HL-60/S4 treated with retinoic acid at 250 ng/mL for 4 days and 3 days (cell line): ENCODE measurements at regions not wholly inside any gene's neighbourhood (a gene's known extent, or its start where the extent isn't known, plus 50 kb on each side); places are given as distances from the start of the nearest gene placed in this dataset.
"Not testable (repeated sequence)": the region's sequence is repeated elsewhere in the genome, so short reads cannot be mapped to it uniquely, and the experiment has no call there.

Source experiments
- in situ Hi-C: fragments of 300-500 bp; cut with MboI; formaldehyde crosslinking; loops from 2 replicates; pipeline ENCODE4 v1.7.0; 2022; ENCODE audit warnings: low sequenced_read_pairs

DNA sequence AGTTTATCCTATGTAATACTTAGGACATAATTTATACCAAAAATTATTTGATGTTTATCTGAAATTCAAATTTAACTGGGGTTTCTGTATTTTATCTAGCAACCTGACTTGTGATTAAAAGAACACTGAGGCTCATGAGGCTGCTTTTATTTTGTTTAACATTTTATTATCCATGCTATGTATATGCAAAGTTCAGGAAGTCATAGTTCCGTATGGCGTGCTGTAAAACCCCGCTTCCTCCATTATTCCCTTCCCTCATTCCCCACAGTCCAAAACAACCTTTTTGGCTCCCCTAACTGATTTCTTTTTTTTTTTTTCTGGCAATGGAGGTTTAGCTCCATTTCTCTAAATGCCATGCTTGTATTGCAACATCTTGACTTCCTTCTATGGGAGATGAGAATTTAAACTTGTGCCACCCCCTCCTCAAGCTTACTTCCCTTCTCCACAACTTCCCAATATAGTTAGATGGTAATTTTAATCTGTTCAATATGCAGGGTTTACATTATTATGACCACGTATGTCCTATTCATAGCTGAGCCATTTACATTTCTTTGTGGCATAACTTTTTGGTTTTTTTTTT lies 138.0 kb upstream of the DNAH14 start:
- in situ Hi-C loops = no loop called here

DNA sequence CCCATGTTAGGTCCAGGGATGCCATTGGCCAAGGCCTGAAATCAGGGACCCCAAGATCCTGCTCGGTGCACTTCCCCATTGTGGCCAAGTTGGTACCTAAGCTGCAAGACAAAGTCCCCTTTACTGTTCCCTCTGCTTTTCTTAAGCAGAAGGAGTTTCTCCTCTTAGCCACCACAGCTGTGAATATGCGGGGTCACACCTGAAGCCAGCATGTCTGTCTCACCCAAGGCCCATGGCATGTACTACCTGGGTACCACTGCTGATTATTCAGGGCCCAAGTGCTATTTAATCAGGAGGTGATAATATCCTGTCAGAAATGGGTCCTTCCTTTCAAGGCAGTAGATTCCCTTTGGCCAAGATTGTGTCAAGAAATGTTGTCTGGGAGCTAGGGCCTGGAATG lies 133.9 kb upstream of the DNAH14 start:
- in situ Hi-C loops = no loop called here

DNA sequence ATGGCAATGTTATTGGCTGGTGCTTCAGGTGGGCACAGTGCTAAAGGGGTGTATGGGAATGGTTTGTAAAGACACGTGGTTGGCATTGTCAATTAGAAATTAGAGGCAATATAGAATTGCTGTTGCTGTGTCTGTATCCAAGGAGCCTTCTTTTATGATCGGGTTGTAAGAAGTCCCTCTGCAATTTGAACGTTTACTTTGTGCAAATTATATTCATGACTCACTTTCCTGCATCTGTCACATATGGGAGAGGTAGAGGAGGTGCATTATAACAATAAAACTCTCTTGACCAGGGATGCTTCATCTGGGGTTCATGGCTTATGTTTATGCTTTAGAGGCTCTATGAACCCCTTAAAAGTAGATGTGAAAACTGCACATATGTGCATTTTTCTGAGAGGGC lies 130.4 kb upstream of the DNAH14 start:
- in situ Hi-C loops = no loop called here

DNA sequence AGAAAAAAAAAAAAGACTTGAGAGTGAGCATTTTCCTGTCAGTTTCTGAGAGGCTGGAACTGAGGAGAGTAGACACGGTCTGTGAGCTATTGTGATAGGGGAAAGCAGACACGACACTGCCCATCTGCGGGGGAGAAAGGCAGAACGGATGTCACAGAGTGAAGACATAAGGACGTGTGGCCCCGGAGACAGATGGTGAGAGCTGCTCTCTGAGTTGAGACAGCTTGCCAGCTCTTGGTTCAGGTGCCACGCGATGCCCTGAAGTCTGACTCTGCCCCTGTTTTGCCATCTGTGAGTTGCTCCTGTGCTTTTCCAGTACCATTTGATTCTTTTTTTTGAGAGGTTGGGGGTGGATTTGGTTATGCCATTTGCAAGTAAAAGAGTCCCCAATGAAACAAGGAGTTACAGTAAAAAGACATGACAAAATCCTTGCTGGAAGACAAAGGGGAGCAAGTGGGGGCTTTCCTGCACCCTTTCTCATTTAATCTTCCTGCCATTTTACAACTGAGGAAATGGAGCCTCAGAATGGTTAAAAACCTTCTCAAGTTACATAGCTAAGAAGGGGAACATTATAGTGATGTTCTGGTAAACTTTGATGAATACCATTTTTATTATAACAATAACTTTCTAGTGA lies 128.9 kb upstream of the DNAH14 start:
- in situ Hi-C loops = no loop called here

DNA sequence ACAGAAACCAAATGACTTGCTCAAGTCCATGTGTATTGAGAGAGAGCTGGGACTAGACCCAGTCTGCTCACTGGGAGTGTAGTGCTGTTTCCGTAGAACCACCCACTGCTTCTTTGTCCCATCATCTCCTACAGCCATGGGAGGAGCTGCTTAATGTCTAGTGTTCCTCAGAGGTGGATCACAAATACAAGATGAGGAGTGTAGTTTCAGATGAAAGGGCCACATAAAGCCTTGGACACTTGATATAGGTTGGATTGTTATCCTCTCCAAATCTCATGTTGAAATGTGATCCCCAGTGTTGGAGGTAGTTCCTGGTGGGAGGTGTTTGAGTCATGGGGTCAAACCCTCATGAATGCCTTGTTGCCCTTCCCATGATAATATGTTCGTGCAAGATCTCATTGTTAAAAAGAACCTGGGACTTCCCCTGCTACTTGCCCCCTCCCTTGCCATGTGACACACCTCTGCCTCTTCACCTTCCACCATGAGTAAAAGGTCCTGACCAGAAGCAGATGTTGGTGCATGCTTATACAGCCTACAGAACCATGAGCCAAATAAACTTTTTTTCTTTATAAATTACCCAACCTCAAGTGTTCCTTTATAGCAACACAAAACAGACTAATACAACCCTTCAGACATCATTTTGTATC lies 127.5 kb upstream of the DNAH14 start:
- in situ Hi-C loops = no loop called here

DNA sequence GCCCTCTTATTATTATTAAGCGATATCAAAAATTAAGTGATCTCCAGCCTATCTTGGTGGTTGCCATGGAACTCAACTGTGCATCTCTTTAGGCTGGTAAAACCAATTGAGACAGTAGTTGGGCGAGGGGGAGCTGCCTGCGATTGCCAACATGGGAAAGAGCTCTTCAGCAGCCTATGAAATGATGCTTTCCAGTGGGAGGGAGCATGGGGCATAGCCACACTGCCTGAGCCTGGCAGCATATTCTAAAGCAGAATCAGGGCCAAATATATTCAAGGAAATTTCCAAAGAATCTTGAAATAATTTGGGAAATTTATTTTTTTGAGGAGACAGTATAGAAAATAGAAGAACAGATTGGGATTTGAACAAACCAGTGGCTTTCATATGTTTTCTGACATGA lies 126.9 kb upstream of the DNAH14 start:
- in situ Hi-C loops = no loop called here

DNA sequence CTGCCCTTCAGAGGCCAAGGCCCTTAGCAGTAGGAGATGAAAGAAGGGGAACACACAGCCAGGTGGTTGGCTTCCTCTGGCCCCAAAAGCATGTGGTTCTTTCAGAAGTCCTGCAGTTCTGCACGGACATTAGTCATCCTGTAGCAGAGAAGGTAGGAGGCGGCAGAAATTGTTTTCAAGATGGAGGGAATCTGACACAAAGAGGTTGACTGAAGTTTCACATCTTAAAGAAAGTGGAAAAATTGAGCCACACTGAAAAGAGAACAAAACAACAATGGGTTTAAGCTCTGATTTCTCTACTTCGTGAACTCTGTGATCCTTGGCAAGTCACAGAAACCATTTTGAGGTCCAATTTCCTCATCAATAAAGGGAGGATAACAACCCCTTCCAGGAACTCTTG lies 125.3 kb upstream of the DNAH14 start:
- in situ Hi-C loops = no loop called here

DNA sequence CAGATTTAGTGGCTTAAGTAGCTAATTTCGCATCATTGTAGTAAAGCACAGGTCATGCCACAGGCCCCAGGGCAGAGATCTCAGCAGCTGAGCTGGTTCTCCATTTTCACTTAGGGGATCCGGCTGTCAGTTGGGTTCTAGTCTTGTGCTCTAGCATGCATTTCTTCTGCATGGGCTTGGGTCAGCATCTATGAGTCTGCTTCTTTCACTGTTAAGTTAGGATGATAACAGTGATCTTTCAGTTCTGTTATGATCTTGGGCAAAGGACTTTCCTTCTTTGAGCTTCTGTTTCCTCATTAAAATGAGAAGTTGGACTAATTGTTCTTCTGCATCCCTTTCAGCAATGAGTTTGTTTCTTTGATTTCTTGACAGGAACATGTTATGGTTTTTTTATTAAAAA lies 123.6 kb upstream of the DNAH14 start:
- in situ Hi-C loops = no loop called here

DNA sequence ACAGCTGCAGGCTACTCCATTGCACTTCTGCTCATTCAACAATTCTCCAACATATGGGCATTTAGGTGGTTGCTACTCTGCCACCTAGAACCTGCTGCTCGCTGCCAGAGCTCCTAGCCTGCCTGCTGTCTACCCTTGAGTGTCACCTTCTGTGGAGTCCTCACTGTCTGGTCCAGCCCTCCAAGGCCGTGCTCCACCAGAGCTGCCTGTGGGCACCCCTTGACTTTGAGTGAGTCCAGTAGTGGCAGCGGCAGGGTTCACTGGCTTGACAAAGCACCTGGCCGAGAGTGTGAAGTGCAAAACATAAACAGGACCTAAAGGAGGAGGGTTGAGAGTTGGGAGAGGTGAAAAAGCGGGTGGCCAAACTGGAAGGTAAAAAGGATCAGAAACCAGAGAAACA lies 120.3 kb upstream of the DNAH14 start:
- in situ Hi-C loops = no loop called here

DNA sequence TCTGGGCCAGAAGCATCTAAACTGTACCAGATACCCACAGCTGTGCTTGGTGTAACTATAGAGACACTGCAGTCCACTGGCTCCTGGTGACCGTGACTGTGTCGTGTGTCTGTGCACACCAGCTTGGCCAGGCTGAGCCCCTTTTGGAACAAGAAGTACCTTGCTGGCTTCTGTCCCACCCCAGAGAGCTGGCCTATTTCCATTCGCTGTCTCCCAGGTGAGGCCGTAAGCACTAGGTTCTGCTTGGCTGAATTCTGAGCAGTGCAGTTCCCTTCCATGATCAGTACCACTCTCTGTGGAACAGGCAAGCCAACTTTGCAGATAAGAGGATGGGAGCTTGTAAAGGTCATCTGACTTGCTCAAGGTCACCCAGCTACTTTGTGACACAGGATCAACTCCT lies 119.9 kb upstream of the DNAH14 start:
- in situ Hi-C loops = no loop called here

DNA sequence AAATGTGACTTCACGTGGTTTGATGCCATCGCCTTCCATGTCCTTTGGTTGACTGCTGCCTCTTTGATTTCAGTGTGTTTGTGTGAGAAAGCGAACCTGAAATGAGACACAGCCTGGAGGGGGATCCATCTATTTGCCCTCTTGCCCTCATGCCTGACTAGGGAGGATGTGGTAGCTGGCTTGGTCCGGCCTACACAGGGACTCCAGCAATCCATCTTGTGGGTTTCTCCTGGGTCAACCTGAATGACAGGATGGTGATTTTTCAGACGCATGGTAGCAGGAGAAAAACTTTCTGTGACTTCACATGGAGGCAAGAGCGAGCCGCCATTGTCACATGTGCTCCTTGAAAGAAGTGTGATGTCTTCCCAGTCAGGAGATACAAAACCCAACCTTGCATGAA lies 117.9 kb upstream of the DNAH14 start:
- in situ Hi-C loops = no loop called here

DNA sequence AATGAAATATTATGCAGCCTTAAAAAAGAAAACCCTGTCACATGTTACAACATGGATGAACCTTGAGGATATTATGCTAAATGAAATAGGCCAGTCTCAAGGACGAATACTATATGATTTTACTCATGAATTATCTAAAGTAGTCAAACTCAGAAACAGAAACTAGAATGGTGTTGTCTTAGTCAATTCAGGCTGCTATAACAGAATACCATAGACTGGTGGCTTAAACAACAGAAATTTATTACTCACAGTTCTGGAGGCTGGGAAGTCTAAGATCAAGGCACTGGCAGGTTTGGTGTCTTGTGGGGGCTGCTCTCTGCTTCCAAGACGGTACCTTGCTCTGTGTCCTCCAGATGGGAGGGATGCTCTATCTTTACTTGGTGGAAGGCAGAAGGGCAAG lies 113.8 kb upstream of the DNAH14 start:
- in situ Hi-C loops = no loop called here

DNA sequence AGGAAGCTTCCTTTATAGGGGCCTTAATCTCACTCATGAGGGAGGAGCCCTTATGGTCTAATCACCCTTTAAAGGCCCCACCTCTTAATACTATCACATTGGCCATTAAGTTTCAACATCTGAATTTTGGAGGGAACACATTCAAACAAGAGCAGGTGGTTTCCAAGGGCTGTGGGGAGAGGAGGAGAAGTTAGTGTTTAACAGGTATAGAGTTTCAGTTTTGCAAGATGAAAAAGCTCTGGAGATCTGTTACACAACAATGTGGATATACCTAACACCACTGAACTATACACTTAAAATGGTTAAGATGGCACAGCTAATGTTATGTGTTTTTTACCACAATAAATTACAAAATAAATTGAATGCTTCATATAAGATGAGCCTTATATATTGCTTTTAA lies 113.4 kb upstream of the DNAH14 start:
- in situ Hi-C loops = no loop called here

DNA sequence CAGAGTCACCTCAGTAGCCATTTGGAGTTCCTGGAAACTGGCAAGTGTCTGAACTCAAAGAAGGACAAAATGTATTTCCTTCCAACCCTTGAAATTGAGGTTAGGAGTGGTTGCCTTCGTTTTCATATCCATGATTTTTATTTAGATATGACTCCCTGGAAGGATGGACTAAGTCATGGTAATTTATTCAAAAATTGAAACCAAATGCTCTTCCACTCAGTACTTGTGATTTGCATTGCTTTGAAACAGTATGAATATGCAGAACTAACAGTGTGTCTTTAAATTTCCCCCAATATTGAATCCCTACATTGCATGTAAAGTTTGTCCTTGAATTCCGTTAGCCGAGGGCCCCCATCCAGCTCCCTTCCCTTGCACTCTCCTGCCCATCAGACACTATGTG lies 112.1 kb upstream of the DNAH14 start:
- in situ Hi-C loops = no loop called here

DNA sequence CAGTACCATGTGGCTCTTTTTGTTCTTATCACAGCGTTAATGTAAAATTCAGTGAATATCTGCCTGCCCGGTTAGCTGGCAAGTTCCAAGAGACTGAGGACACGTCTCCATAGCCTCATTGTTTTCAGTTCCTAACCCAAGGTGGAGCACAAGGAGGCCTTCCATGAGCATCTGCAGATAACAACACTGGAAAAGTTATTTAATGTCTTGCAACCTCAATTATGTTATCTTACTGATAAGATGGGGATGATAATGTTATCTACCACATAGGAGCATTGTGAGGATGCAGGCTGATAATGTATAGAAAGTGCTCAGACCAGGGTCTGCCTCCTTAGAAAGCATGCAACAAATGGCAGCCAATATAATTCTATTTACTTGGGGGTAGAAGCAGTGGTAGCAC lies 109.6 kb upstream of the DNAH14 start:
- in situ Hi-C loops = no loop called here

DNA sequence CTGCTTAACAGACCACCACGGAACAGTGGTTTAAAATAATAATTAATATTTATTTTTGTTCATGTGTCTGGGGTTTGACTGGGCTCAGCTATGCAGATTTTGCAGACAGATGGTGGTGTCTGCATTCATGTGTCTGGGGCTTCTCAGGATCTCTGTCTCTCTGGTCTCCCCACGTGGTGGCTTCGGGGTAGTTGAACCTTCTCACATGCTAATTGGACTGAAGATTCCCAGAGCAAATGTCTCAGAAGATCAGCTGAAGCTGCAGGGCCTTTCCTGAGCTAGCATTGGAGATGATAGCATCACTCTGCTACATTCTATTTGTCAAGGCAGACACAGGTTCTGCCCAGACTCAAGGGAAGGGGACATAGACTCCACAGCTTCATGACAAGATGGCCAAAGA lies 109.1 kb upstream of the DNAH14 start:
- in situ Hi-C loops = no loop called here

DNA sequence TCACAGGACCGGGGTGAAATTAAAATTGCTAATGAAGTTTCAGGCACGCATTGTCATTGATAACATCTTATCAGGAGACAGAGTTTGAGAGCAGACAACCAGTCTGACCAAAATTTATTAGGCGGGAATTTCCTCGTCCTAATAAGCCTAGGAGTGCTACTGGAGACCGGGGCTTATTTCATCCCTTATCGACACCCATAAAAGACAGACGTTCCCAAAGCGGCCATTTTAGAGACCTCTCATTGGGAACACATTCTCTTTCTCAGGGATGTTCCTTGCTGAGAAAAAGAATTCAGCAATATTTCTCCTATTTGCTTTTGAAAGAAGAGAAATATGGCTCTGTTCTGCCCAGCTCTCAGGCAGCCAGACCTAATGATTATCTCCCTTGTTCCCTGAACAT lies 107.7 kb upstream of the DNAH14 start:
- in situ Hi-C loops = not testable (repeated sequence)

DNA sequence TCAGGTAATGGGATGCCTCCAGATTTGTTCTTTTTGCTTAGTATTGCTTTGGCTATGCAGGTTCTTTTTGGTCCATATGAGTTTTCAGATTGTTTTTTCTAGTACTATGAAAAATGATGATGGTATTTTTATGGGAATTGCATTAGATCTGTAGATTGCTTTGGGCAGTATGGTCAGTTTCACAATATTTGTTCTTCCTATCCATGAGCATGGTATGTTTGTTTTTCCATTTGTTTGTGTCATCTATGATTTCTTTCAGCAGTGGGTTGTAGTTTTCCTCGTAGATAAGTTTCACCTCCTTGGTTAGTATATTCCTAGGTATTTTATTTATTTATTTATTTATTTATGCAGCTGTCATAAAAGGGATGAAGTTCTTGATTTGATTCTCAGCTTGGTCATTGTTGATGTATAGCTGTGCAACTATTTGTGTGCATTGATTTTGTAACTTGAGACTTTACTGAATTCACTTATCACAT lies 103.9 kb upstream of the DNAH14 start:
- in situ Hi-C loops = no loop called here

DNA sequence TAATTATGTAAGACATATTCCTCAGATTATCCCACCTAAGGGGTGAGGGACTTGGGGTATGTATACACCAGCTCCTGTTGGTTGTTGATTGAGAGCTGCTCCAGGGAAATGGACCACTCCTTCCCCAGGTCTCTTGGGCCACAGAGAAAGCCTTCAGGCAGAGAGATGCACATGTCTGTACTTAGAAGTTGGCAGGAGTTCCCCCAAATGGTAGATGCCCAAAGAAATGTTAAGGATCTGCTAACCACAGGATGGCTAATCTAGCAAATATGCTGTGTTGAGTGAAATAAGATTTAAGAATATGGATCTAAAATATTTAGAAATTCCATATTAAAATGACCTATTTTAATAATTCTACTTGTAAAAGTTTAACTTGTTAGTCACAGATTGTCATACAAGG lies 100.8 kb upstream of the DNAH14 start:
- in situ Hi-C loops = no loop called here

DNA sequence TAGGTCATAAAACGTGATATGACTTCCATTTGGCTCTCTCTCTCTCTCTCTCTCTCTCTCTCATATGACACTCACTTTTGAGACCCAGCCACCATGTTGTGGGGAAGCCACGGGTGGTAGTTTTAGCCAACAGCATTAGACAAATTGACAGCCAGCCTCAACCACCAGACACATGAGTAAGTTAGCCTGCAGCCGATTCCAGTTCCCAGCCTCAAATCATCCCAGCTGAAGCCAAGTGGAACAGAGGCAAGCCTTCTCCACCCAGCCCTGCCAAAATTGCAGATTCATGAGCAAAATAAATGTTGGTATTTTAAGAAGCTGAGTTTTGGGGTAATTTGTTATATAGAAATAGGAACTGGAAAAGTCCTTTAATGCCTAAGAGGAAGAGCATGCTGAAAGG lies 98.0 kb upstream of the DNAH14 start:
- in situ Hi-C loops = no loop called here

DNA sequence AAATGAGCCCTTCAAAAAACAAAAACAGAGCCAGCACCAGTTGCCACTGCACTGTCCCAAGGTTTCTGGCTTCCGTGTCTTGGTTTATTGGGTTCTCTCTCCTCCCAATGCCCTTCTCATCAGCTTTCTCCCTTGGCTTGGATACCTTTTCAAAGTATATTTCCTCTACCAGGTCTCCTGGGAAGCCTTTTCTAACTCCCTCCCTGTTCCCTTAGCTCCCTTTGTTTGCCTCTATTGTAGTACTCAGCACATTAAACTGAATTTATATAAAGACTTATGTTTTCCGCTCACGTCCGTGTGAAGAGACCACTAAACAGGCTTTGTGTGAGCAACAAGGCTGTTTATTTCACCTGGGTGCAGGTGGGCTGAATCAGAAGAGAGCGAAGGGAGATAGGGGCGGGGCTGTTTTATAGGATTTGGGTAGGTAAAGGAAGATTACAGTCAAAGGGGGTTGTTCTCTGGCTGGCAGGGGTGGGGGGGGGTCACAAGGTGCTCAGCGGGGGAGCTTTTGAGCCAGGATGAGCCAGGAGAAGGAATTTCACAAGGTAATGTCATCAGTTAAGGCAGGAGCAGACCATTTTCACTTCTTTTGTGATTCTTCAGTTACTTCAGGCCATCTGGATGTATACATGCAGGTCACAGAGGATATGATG lies 89.7 kb upstream of the DNAH14 start:
- in situ Hi-C loops = not testable (repeated sequence)

DNA sequence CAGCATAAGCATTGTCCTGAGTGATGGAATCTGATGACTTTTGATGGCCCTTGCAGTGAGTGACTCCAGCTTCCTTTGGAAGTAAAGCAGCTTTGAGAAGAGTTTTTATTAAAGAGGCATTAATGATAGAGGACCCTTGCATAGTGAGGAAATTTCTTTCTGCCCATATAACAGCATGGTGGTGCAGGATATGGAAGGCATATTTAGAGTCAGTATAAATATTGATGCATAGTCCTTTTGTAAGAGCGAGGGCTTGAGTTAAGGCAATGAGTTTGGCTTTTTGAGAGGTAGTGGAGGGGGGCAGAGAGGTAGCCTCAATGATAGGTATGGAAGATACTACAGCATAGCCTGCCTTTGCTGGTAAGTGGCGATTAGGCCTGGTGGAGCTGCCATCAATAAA lies 87.7 kb upstream of the DNAH14 start:
- in situ Hi-C loops = not testable (repeated sequence)
